Dermis blood vessel endothelial cell (primary cell): ENCODE measurements at regions not wholly inside any gene's neighbourhood (a gene's known extent, or its start where the extent isn't known, plus 50 kb on each side); places are given as distances from the start of the nearest gene placed in this dataset.

Source experiments
- DNase-seq: peaks from one replicate; pipeline ENCODE4 v3.0.0; 2010

DNA sequence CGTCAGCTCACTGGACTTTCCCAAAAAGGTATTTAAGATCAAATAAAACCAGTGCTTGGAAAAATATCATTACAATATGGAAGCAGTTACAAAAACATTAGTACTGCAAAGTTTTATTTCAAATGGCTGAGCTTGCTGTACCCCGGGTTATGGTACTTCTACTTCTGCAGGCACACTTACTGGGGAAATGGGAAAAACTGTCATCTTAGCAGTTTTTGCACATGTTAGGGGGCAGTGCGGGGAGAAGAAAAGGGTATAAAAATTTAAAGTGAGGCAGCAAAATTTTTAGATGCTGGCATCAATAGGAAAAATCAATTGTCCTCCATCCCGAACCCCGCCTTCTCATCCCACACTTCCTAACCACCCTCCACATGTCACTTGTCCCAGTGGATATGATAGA, 133.4 kb downstream of the ATG4C start:
- DNase-seq, result no peak

DNA sequence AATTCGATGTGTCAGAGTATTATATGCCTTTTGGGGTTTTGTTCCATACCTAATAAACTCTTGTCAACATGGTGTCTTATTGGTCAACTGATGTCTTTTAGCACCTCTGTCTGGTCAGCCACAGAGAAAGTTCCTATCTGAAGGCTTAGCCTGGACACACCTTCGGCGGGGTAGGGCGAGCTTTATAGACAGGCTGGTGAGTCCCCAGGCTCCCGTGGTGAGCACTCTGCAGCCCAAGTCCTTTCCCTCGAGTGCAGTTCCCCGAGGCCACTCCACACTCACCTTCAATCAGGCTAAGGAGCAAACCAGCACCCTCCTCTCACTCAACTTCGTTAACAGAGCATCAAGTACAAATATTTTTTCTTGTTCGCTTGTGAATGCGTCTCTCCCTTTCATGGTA, 133.9 kb downstream of the ATG4C start:
- no peak for DNase-seq

GRCh38 chr1:62918700-62919099, 134.8 kb downstream of the ATG4C start:
- DNase-seq, result no peak

- no peak for DNase-seq
Measured at GRCh38 chr1:62922006-62922405, 138.1 kb downstream of the ATG4C start.

DNA sequence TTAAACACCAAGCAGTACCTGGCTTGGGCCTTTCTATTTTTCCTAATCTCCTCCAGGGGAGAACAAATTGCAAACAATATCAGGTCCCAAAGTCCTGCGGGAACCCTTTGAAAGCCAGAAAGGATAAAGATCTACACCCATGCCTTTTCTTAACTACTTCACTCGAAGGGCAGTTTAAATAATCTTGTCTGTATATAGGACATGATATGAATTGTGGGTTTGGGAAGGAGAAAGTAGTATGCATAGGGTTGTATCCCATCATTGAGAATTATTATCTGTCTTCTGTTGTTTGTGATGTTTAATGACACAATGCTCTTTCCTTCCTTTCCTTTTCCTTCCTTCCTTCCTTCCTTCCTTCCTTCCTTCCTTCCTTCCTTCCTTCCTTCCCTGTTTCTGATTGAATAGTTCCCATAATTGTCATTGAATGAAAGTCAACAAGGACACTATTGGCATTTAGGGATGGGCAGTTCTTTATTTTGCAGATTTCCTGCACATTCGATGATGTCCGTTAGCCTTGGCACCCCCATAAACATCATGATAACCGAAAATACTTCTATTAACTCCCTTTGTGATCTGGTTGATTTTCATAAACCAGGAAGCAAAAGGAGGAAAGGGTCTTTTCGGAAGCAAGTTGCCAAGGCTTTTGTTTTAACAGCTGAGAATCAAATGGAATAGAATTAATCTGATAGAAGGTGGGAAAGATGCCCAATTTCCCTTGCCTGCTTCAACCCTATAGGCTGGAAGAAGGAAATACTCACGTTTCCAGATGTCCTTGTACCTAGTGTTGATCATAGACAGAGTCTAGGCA, 141.3 kb downstream of the ATG4C start:
- DNase-seq, result no peak

DNA sequence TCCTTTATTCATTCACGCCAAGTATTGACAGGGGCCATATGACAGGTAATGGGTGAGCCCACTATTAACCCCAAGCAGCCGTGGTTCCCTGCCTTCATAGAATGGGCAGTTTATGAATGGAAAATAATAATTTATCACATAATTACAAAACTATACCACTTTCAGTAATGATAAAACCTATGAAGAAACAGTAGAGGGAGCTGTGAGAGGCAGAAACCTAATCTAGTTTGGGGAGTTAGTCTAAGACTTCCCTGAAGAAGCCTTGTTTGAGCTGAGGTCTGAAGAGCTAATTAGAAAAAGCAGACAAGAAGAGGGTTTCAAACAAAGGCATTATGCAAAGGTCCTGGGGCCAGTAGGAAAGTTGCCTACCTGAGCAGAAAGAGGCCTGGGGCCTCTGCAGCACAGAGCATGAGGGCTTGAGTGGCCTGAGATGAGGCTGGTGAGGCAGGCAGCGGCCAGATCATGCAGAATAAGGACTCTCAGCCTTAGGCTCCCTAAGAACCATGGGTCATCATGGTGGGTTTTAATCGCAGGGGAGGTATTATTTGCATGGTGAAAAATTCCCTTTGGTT, 142.8 kb downstream of the ATG4C start:
- no peak for DNase-seq

- DNase-seq, result no peak
Measured at GRCh38 chr1:62928885-62929284, 145.0 kb downstream of the ATG4C start.

- no peak for DNase-seq
Measured at GRCh38 chr1:62937634-62938296, 153.8 kb downstream of the ATG4C start.

GRCh38 chr1:62941780-62942179, 157.8 kb downstream of the ATG4C start:
- no peak for DNase-seq

- DNase-seq, result no peak
Measured at GRCh38 chr1:62946511-62946910, 162.6 kb downstream of the ATG4C start.

DNA sequence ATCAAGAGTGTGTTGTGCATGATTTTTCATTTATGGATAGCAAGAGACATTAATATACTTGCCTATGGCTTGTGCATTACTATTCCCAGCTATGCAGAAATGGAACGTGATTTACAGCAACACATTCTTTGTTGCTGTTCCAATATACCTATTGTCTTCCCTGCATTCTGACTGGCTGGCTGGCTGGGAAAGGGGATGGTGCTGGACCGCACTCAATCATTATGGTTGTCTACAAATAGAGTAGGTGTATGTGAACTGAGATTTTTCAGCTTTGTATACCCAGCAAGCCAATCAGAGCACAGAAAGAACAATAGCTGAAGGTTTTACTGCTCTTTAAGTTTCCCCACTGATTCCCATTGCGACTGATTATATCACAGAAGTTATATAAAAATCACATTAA, 167.5 kb downstream of the ATG4C start:
- DNase-seq, result no peak

- no peak for DNase-seq
Measured at GRCh38 chr1:62952596-62952995, 168.7 kb downstream of the ATG4C start.

- no peak for DNase-seq
Measured at GRCh38 chr1:62953633-62954032, 169.7 kb downstream of the ATG4C start.

GRCh38 chr1:62954758-62955157, 170.8 kb downstream of the ATG4C start:
- no peak for DNase-seq

- DNase-seq, result no peak
Measured at GRCh38 chr1:62955666-62956065, 171.7 kb downstream of the ATG4C start.

- no peak for DNase-seq
Measured at GRCh38 chr1:62962014-62962812, 178.3 kb downstream of the ATG4C start.

DNA sequence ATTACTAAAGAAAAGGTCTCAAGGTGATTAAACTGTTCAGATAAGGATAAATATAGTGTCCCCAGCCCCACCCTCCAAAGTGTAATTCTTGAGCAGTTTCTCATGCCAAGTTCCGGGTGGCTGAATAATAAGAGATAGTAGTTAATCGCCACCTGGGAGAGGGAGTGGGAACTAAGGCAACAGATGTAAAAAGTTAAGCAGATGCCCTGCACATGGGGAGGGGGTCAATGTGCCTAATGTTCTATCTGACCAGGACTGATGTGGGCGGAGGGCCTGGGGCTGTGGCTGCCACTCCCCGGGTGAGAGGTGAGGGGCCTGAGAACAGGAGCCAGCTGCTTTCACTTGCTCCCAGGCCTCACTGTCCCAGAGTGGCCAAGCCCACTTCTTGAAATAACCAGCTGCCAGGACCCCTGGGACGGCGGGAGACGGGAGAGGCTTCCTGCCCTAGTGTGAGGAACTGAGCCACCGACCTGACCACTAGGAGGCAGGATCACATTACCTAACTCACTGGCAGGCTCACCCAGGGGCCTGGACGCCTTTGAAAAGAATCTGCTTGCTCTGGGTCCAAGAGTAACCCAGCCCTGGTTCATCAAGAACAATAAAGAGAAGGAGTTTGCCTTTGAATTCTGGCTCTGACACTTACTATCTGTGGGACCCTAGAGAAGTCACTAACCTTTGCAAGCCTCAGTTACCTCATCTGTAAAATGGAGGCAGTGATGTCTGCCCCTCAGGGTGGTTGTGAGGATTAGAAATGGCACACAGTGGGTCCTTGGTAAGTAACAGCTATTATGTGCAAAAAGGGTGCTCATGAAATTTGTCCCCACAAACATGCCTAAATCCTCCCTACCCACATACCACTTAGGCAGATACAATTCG, 179.2 kb downstream of the ATG4C start:
- peak; percentile 65 for DNase-seq

- no peak for DNase-seq
Measured at GRCh38 chr1:62964141-62964540, 180.2 kb downstream of the ATG4C start.

DNA sequence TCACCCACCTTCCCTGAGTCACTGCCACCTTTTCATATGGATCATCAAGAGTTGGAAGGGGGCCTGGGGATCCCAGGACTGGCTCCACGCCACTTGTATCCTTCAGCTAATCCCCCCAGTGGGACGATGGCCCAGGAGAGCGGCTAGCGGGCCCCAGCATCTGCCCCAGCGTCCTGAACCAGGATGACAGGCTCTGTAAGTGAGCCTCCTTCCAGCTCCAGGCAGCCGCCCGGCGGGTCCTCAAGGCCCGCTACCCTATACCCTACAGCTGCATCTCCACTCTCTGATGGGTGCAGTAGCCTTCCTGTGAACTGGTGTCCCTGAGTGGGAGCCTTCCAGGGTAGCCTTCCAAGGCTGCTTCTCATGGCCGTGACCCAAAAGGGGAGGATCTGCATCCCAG, 183.1 kb downstream of the ATG4C start:
- DNase-seq, result no peak

- no peak for DNase-seq
Measured at GRCh38 chr1:62977366-62977765, 193.4 kb downstream of the ATG4C start.

GRCh38 chr1:62978741-62979140, 194.8 kb downstream of the ATG4C start:
- no peak for DNase-seq

DNA sequence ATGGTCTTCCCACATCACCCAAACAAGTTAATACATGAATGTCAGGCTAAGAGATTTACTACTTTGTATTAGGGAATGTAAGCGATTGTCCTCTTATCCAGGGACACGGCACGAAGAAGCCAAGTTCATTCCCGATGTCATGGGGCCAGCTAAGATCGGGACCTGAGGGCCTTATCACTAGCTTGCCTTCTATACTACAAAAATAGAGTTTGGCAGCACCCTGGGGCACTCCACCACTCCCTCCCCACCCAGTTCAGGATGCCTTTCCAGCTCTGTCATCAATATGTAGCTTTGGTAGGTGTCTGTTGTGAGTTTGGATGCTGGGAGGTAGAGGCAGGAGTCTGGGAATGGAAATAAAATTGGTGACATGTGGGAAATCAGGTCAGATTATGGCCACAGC, 197.5 kb downstream of the ATG4C start:
- DNase-seq, result no peak
